ENCODE measurements at regions not wholly inside any gene's neighbourhood (a gene's known extent, or its start where the extent isn't known, plus 50 kb on each side); places are given as distances from the start of the nearest gene placed in this dataset.

DNA sequence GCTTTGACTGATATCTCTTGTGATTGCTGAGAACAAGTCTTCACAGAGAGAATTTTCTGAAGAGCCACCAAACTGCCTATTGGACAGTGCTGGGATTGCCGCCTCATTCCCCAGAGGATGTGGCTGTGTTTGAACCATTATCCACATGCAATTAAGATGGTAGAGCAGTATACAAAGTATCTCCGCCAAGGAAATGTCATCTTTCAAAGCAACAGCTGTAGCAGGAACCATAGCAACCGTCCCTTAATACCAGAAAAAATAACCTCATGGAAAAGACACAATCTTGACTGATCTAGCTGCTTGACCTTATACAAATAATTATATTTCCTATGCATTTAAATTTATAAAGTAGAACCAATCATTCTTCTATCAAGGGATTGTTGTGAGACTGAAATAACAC lies 772.6 kb upstream of the FAM98A start:
- TF ChIP-seq, protein P1, sequence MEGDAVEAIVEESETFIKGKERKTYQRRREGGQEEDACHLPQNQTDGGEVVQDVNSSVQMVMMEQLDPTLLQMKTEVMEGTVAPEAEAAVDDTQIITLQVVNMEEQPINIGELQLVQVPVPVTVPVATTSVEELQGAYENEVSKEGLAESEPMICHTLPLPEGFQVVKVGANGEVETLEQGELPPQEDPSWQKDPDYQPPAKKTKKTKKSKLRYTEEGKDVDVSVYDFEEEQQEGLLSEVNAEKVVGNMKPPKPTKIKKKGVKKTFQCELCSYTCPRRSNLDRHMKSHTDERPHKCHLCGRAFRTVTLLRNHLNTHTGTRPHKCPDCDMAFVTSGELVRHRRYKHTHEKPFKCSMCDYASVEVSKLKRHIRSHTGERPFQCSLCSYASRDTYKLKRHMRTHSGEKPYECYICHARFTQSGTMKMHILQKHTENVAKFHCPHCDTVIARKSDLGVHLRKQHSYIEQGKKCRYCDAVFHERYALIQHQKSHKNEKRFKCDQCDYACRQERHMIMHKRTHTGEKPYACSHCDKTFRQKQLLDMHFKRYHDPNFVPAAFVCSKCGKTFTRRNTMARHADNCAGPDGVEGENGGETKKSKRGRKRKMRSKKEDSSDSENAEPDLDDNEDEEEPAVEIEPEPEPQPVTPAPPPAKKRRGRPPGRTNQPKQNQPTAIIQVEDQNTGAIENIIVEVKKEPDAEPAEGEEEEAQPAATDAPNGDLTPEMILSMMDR (IDR thresholded peaks at IDR 0.05), result no peak
- no peak for TF ChIP-seq POLR2A (IDR thresholded peaks at IDR 0.05)
- Histone ChIP-seq H3K36me3 (no peaks in the 10 kb centered on the region), H3K4me3 (no peak overlapping the region), H3K27ac (no peak overlapping the region), H3K9me3 (no peaks in the 10 kb centered on the region), H3K4me1 (no peaks in the 10 kb centered on the region), H3K27me3 (no peaks in the 10 kb centered on the region)
- ATAC-seq, result no peak
- WGBS, 4 donors, result 73 to 83% (median 79%) methylated on average over 3 of the region's 3 CpGs
- no peak for DNase-seq
- intact Hi-C loops (cut with DNase I), result no loop called here

DNA sequence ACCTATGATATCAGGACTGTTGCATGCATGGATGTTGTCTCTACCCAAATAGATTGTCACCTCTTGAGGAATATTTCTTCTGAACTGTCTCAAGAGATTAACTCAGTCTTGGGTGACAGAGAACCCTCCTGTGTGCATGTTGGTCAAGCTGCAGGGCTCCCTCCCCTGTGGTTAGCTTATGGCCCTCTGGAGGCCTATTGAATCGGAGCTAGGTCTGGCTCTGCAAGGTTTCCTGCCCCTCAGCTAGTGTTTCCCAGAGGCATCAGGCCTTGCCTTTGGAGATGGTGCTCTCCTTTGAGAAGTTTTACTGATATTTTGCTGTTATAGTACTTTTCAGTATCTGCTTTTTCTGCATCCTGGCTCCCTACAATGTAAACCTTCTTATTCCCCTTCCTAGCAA lies 769.2 kb upstream of the FAM98A start:
- DNase-seq (no peak), ATAC-seq (no peak)
- Histone ChIP-seq H3K36me3 (no peaks in the 10 kb centered on the region), H3K27me3 (peaks cover 0 to 7% (median 0%) of the 10 kb centered on the region in 9 donors), H3K4me1 (no peaks in the 10 kb centered on the region), H3K9me3 (no peaks in the 10 kb centered on the region), H3K27ac (no peak overlapping the region), H3K4me3 (no peak overlapping the region)
- 32 to 55% (median 39%) methylated on average over 1 of the region's 1 CpG for WGBS, 4 donors
- no peak for TF ChIP-seq POLR2A (IDR thresholded peaks at IDR 0.05)
- TF ChIP-seq, protein P1 (IDR thresholded peaks at IDR 0.05), result no peak
- intact Hi-C loops (cut with DNase I), result no loop called here

DNA sequence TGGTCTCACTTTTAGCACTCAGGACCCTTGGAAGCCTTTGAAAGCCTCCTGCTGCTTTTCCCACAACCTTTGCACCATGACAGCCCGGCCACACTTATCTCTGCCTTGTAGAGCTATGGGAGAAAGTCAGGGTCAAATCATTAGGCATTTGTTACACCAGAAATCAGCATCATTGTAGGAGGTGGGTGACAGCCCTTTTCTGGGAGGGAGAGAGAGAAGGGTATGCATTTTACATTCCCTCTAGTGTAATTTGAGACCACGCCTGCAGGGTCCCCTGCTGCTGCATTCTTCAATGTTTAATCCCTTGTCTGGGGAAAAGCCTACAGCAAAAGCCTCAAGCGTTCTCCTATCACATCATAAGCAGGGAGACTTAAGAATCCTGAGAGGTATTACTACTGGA lies 766.8 kb upstream of the FAM98A start:
- H3K9me3 ChIP-seq, result no peaks in the 10 kb centered on the region
- intact Hi-C loops (cut with DNase I), result no loop called here
- TF ChIP-seq, protein P1 (IDR thresholded peaks at IDR 0.05), result no peak
- WGBS, 4 donors, result 10 to 25% (median 13%) methylated on average over 3 of the region's 3 CpGs
- no peaks in the 10 kb centered on the region for H3K36me3 ChIP-seq
- ATAC-seq, result no peak
- DNase-seq, result no peak
- H3K4me1 ChIP-seq, result no peaks in the 10 kb centered on the region
- H3K27me3 ChIP-seq, result peaks cover 0 to 7% (median 0%) of the 10 kb centered on the region in 9 donors
- H3K4me3 ChIP-seq, result no peak overlapping the region
- H3K27ac ChIP-seq, result no peak overlapping the region

DNA sequence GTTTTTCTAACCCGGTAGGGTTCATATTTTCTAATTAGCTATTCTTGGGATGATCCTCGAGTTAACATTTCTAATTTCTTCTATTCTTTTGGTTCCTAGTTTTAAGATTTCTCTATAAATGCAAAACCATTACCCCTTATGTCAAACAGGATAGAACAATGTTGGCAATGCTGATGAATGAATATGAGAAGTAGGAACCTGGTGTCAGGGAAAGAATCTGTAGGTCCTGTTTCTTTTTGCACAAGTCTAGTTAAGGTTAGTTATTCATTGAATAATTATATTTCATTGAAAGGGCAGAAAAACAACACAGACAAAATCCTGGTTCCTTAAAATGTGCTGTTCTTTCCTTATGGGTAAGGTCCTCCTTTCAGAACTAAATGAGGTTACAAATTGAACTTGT lies 766.4 kb upstream of the FAM98A start:
- DNase-seq, result no peak
- Histone ChIP-seq H3K27ac (no peak overlapping the region), H3K9me3 (no peaks in the 10 kb centered on the region), H3K4me3 (no peak overlapping the region), H3K4me1 (no peaks in the 10 kb centered on the region), H3K27me3 (peaks cover 0 to 7% (median 0%) of the 10 kb centered on the region in 9 donors), H3K36me3 (no peaks in the 10 kb centered on the region)
- intact Hi-C loops (cut with DNase I), result no loop called here
- ATAC-seq, result no peak
- WGBS, 4 donors, result 72 to 83% (median 79%) methylated on average over 2 of the region's 2 CpGs
- TF ChIP-seq, protein P1 (IDR thresholded peaks at IDR 0.05), result no peak
- TF ChIP-seq POLR2A (IDR thresholded peaks at IDR 0.05), result no peak
